NCI-H1048 (cell line): ENCODE measurements at regions not wholly inside any gene's neighbourhood (a gene's known extent, or its start where the extent isn't known, plus 50 kb on each side); places are given as distances from the start of the nearest gene placed in this dataset.

ENCODE experiments used
- DNase-seq: peaks from one replicate; lab custom pipeline; 2025; lab: John Stamatoyannopoulos, UW

- no peak for DNase-seq
These were observed 96.0 kb upstream of the FSTL4 start for GRCh38 chr5:133708331-133708850.

- no peak for DNase-seq
These were observed 95.3 kb upstream of the FSTL4 start for GRCh38 chr5:133707629-133708028.

- no peak for DNase-seq
These were observed 94.4 kb upstream of the FSTL4 start for GRCh38 chr5:133706506-133707430.

GRCh38 chr5:133705331-133705730 lies 93.0 kb upstream of the FSTL4 start:
- no peak for DNase-seq

- no peak for DNase-seq
These were observed 92.1 kb upstream of the FSTL4 start for GRCh38 chr5:133704411-133704810.

GRCh38 chr5:133703935-133704334 lies 91.6 kb upstream of the FSTL4 start:
- no peak for DNase-seq

- DNase-seq: no peak
These were observed 90.7 kb upstream of the FSTL4 start for GRCh38 chr5:133702791-133703770.

GRCh38 chr5:133701871-133702270 lies 89.5 kb upstream of the FSTL4 start:
- DNase-seq: no peak

GRCh38 chr5:133700251-133700650 lies 87.9 kb upstream of the FSTL4 start:
- no peak for DNase-seq

GRCh38 chr5:133698646-133699526 lies 86.5 kb upstream of the FSTL4 start:
- DNase-seq: no peak

- DNase-seq: no peak
These were observed 85.9 kb upstream of the FSTL4 start for GRCh38 chr5:133698259-133698554.

- DNase-seq: no peak
These were observed 85.4 kb upstream of the FSTL4 start for GRCh38 chr5:133697536-133698258.

- DNase-seq: no peak
These were observed 84.6 kb upstream of the FSTL4 start for GRCh38 chr5:133696782-133697507.

GRCh38 chr5:133696006-133696584 lies 83.8 kb upstream of the FSTL4 start:
- DNase-seq: no peak

GRCh38 chr5:133694181-133694831 lies 82.0 kb upstream of the FSTL4 start:
- DNase-seq: no peak

- DNase-seq: no peak
These were observed 79.1 kb upstream of the FSTL4 start for GRCh38 chr5:133691448-133691847.

- DNase-seq: no peak
These were observed 78.4 kb upstream of the FSTL4 start for GRCh38 chr5:133690746-133691145.

GRCh38 chr5:133688391-133688790 lies 76.0 kb upstream of the FSTL4 start:
- no peak for DNase-seq
